Choroid plexus epithelial cell (primary cell): ENCODE measurements at regions not wholly inside any gene's neighbourhood (a gene's known extent, or its start where the extent isn't known, plus 50 kb on each side); places are given as distances from the start of the nearest gene placed in this dataset.
A peak's percentile ranks its signal among the peaks of the same experiment; 100 is the strongest.

Experiments used
- DNase-seq: peaks from one replicate; pipeline ENCODE4 v3.0.0-alpha.2; 2010; ENCODE audit warnings: low read depth
- H3K4me3 ChIP-seq: 2 replicates; pipeline ENCODE4 v1.5.1; 2011; ENCODE audit warnings: low read depth, mild to moderate bottlenecking, control low read depth, low read length, moderate library complexity
- CTCF ChIP-seq: conservative IDR thresholded peaks from 2 replicates; pipeline ENCODE4 v1.5.1; 2011; ENCODE audit warnings: low read depth, mild to moderate bottlenecking, control low read depth, inconsistent platforms, low read length, moderate library complexity

DNA sequence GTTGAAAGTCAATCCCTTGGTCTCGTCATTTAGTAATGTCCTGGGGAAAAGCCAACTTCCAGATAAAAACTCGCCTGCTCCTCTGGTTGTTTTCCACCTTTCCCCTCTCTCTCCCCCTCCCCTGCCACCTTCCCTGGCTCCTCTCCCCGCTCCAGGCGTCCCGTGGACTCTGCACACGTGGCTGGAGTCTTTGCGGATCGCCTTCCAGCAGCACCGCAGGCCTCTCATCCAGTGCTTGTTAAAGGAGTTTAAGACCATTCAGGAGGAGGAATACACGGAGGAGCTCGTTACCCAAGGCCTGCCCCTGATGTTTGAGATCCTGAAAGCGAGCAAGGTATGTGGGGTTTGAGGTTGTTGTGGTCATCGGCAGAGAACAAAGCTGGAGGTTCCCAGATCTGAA is 65.8 kb upstream of the PWP1 start:
- no peak for TF ChIP-seq CTCF

GRCh38 chr12:107622001-107622400 is 63.6 kb upstream of the PWP1 start:
- peak; percentile 48 for DNase-seq
- H3K4me3 ChIP-seq = no peak overlapping the region
- peak; percentile 65 for TF ChIP-seq CTCF

More for the DNA sequence above, 65.8 kb upstream of the PWP1 start:
- H3K4me3 ChIP-seq = no peak overlapping the region
- no peak for DNase-seq

DNA sequence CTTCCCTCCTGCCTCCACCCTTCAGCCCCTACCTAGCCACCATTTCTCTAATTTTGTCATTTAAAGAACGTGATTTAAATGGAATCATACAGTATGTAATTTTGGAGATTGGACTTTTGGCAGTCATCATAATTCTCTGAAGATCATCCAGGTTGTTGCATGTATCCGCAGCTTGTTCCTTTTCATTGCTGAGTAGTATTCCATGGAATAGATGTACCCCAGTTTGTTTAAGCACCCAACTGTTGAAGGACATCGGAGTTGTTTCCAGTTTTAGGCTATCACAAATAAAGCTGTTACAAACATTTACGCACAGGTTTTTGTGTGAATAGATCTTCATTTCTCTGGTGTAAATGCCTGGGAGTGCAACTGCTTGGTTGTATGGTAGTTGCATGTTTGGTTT is 61.1 kb upstream of the PWP1 start:
- no peak overlapping the region for H3K4me3 ChIP-seq
- DNase-seq = no peak
- no peak for TF ChIP-seq CTCF

DNA sequence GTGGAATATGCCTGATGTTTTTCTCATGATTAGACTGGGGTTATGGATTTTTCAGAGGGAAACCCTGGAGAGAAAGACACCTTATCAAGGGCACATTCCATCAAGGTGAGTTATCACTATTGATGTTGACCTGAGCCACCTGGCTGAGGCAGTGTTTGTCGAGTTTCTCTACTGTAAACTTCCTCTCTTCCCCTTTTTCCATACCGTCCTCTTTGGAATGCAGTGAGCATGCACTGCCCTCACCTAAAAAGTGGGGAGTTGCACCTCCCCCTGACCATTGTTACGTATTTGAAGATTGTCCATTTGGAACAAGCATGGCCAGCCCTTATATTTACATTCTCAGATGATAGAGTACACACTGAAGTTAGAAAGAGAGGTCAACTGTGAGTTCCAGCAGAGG is 53.9 kb upstream of the PWP1 start:
- DNase-seq = no peak
- no peak for TF ChIP-seq CTCF
- H3K4me3 ChIP-seq = no peak overlapping the region

GRCh38 chr12:107632246-107632645 is 53.4 kb upstream of the PWP1 start:
- no peak for DNase-seq
- no peak for TF ChIP-seq CTCF
- no peak overlapping the region for H3K4me3 ChIP-seq

GRCh38 chr12:107634530-107634929 is 51.1 kb upstream of the PWP1 start:
- DNase-seq = no peak
- no peak for TF ChIP-seq CTCF
- H3K4me3 ChIP-seq = no peak overlapping the region

GRCh38 chr12:107635139-107635538 is 50.5 kb upstream of the PWP1 start:
- DNase-seq = peak; percentile 40
- TF ChIP-seq CTCF = no peak
- no peak overlapping the region for H3K4me3 ChIP-seq
